ENCODE measurements at regions not wholly inside any gene's neighbourhood (a gene's known extent, or its start where the extent isn't known, plus 50 kb on each side); places are given as distances from the start of the nearest gene placed in this dataset.
"Not testable (repeated sequence)": the region's sequence is repeated elsewhere in the genome, so short reads cannot be mapped to it uniquely, and the experiment has no call there.

DNA sequence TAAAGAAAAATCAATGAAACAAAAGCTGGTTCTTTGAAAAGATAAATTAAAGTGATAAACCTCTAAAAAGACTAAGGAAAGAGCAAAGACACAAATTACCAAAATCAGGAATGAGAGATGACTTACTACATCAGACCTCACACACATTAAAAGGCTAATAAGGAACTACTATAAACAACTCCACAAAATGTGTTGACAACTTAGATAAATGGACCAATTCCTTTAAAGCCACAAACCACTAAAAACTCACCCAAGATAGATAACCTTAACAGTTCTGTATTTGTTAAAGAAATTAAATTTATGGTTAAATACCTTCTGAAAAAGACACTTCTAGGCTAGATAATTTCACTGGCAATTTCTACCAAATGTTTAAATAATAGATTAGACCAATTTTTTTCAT is 170.4 kb downstream of the SMAD6 start:
- H3K36me3 ChIP-seq, result no peaks in the 10 kb centered on the region
- H3K27me3 ChIP-seq, result no peaks in the 10 kb centered on the region
- ATAC-seq (ENCODE audit: low FRiP score in 2 of 2) (no peak), DNase-seq (no peak)
- H3K27ac ChIP-seq, result no peak overlapping the region
- no peaks in the 10 kb centered on the region for H3K9me3 ChIP-seq
- no peaks in the 10 kb centered on the region for H3K4me1 ChIP-seq
- no peak overlapping the region for H3K4me3 ChIP-seq
- no peak for TF ChIP-seq POLR2A (IDR thresholded peaks at IDR 0.05)
- no peak for TF ChIP-seq EP300 (IDR thresholded peaks at IDR 0.05)
- no peak for TF ChIP-seq POLR2AphosphoS5 (IDR thresholded peaks at IDR 0.05)

DNA sequence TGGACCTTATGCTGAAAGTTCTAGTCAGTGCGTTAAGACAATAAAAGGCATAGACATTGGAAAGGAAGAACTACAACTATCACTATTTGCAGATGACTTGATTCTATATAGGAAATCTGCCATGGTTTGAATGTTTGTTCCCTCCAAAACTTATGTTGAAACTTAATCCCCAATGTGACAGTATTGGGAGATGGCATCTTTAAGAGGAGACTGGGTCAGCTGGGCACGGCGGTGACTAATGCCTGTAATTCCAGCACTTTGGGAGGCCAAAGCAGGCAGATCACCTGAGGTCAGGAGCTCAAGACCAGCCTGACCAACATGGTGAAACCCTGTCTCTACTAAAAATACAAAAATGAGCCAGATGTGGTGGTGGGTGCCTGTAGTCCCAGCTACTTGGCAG is 171.3 kb downstream of the SMAD6 start:
- H3K9me3 ChIP-seq; H3K4me1 ChIP-seq; ATAC-seq (ENCODE audit: low FRiP score in 2 of 2); H3K4me3 ChIP-seq; H3K27me3 ChIP-seq; H3K27ac ChIP-seq; H3K36me3 ChIP-seq; DNase-seq: not testable (repeated sequence)
- WGBS, 2 donors, result 87 to 93% methylated on average over 3 of the region's 3 CpGs

DNA sequence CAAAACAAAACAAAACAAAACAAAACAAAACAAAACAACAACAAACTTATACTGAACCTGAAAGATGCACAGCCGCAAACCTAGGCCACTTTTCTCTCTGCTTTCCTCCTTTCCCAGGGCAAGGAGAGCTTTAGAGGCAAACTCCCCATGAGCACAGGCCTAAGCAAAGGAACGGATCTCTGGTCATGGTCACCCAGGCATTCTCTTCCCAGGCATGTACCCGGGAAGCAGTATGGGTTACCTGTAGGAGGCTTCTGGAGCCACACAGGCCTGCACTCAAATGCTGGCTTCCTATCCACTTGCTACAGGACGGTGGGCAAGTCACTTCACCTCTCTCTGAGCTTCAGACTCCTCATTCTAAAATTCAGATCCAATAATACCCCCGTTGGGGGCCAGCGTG is 171.8 kb downstream of the SMAD6 start:
- H3K27ac ChIP-seq, result no peak overlapping the region
- ATAC-seq (ENCODE audit: low FRiP score in 2 of 2), result no peak
- H3K27me3 ChIP-seq, result no peaks in the 10 kb centered on the region
- WGBS, 2 donors, result 86 to 90% methylated on average over 6 of the region's 6 CpGs
- H3K9me3 ChIP-seq, result no peaks in the 10 kb centered on the region
- no peaks in the 10 kb centered on the region for H3K4me1 ChIP-seq
- DNase-seq, result no peak
- TF ChIP-seq POLR2A (IDR thresholded peaks at IDR 0.05) (no peak), POLR2AphosphoS5 (IDR thresholded peaks at IDR 0.05) (no peak), EP300 (IDR thresholded peaks at IDR 0.05) (no peak)
- TF ChIP-seq, protein P1, sequence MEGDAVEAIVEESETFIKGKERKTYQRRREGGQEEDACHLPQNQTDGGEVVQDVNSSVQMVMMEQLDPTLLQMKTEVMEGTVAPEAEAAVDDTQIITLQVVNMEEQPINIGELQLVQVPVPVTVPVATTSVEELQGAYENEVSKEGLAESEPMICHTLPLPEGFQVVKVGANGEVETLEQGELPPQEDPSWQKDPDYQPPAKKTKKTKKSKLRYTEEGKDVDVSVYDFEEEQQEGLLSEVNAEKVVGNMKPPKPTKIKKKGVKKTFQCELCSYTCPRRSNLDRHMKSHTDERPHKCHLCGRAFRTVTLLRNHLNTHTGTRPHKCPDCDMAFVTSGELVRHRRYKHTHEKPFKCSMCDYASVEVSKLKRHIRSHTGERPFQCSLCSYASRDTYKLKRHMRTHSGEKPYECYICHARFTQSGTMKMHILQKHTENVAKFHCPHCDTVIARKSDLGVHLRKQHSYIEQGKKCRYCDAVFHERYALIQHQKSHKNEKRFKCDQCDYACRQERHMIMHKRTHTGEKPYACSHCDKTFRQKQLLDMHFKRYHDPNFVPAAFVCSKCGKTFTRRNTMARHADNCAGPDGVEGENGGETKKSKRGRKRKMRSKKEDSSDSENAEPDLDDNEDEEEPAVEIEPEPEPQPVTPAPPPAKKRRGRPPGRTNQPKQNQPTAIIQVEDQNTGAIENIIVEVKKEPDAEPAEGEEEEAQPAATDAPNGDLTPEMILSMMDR (IDR thresholded peaks at IDR 0.05), result no peak
- H3K36me3 ChIP-seq, result no peaks in the 10 kb centered on the region
- H3K4me3 ChIP-seq, result no peak overlapping the region

DNA sequence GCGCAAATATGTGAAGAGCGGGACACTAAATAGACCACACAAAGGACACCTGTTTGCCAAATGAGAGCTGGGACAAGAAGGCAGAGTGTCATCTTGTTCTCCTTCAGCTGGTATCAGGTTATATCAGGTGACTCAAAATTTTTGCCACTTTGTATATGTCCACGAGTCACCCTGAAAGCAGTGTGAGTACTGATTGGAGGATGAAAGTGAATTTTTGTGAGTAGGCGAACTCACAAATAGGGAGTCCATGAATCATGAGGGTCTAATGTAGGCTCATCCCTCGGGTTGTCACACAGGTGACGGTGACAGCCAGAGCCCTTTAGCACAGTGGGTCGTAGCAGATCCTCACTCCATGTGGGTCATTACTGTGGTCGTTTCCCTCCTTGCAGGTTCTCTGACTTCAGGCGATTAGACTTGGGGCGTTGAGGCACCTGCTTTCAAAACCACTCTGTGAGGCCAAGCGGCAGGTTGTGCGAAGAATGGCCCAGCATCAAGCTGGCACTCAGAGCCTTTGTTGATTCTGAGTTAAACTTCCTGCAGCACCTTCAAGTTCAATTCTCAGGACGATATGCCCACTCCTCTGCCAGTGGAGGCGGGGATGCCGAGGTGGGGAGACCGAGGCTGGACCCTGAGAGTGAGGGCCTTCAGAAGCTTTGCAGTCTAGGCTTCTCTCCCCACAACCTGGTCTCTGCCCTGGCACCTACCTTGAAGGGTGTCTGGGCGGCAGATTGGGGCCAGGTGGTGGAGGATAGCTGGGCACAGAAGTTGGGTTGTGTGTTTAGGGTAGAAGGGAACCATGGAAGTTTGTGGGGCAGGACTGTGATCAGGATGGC is 173.8 kb downstream of the SMAD6 start:
- Histone ChIP-seq H3K27me3 (no peaks in the 10 kb centered on the region), H3K27ac (no peak overlapping the region), H3K36me3 (no peaks in the 10 kb centered on the region), H3K9me3 (no peaks in the 10 kb centered on the region), H3K4me1 (no peaks in the 10 kb centered on the region), H3K4me3 (no peak overlapping the region)
- WGBS, 2 donors, result 93 to 94% methylated on average over 16 to 17 of the region's 17 CpGs
- TF ChIP-seq POLR2A (IDR thresholded peaks at IDR 0.05), result no peak
- TF ChIP-seq POLR2AphosphoS5 (IDR thresholded peaks at IDR 0.05), result no peak
- no peak for TF ChIP-seq EP300 (IDR thresholded peaks at IDR 0.05)
- TF ChIP-seq, protein P1 (IDR thresholded peaks at IDR 0.05), result no peak
- DNase-seq (no peak), ATAC-seq (ENCODE audit: low FRiP score in 2 of 2) (no peak)

DNA sequence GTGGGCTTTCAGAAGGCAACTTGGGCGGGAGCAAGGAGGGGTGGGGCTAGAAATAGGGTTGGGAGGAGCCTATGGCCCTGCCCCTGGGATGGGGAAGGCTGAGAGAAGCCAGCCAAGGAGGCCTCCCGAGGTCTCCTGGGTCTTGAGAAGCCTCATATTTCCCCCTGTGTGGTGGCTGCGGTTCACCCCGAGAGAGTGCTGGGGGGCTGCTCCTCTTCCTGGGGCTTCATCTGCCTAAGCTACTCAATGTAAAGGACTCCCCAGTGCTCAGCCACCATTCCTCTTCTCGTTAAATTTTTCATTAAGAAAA is 174.3 kb downstream of the SMAD6 start:
- WGBS, 2 donors, result 76 to 77% methylated on average over 5 of the region's 5 CpGs
- no peaks in the 10 kb centered on the region for H3K36me3 ChIP-seq
- ATAC-seq (ENCODE audit: low FRiP score in 2 of 2), result no peak
- H3K4me3 ChIP-seq, result no peak overlapping the region
- no peaks in the 10 kb centered on the region for H3K4me1 ChIP-seq
- no peak for DNase-seq
- H3K9me3 ChIP-seq, result no peaks in the 10 kb centered on the region
- H3K27me3 ChIP-seq, result no peaks in the 10 kb centered on the region
- no peak for TF ChIP-seq EP300 (IDR thresholded peaks at IDR 0.05)
- TF ChIP-seq POLR2A (IDR thresholded peaks at IDR 0.05), result no peak
- no peak for TF ChIP-seq POLR2AphosphoS5 (IDR thresholded peaks at IDR 0.05)
- TF ChIP-seq, protein P1 (IDR thresholded peaks at IDR 0.05), result no peak
- no peak overlapping the region for H3K27ac ChIP-seq

Measured in upper lobe of left lung (tissue), 6 donors.